GM18909 (cell line): ENCODE measurements at regions not wholly inside any gene's neighbourhood (a gene's known extent, or its start where the extent isn't known, plus 50 kb on each side); places are given as distances from the start of the nearest gene placed in this dataset.
"Not testable (repeated sequence)": the region's sequence is repeated elsewhere in the genome, so short reads cannot be mapped to it uniquely, and the experiment has no call there.

Source experiments
- ATAC-seq: cut with Tn5 transposase; IDR thresholded peaks from one replicate; pipeline ENCODE4 v1.9.1; 2021; ENCODE audit warnings: mild to moderate bottlenecking; ENCODE audit not compliant: unreplicated experiment, poor library complexity

DNA sequence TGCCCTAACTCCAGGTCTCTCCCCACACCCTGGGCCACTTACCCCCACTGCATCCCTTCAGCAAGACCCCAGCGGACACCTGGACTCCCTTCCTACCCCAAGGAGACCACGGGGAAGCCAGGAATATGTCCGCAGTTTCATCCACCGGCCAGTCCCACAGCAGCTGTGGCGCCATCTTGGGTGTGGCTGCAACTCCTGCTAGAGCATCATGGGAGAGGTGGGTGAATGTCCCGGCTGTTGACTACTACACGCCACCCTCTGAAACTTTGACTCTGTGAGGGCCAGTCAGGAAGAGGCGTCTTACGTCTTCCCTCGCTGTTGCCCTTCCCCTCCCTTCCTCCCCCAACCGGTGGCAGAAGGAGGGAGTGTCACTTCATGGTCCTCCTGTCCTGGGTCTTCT, 238.3 kb upstream of the RNF32 start:
- no peak for ATAC-seq

DNA sequence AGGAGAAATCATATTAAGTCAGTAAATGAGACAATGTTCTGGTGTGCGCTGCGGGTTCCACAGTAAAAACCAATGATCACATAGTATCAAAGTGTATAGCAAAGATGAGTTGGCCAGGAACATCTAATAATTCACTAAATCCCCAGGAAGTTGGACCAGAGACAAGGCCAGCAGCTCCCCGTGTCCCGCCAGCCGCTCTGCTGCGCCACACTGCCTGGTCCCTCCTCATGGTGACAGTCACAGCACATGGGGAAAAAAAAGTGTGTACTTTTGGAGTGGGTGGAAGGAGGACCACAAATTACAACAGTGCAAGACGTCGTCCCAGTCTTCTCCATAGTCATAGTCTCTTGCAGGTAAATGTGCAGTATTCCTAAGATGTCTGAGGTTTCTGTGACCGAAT, 239.0 kb upstream of the RNF32 start:
- no peak for ATAC-seq

DNA sequence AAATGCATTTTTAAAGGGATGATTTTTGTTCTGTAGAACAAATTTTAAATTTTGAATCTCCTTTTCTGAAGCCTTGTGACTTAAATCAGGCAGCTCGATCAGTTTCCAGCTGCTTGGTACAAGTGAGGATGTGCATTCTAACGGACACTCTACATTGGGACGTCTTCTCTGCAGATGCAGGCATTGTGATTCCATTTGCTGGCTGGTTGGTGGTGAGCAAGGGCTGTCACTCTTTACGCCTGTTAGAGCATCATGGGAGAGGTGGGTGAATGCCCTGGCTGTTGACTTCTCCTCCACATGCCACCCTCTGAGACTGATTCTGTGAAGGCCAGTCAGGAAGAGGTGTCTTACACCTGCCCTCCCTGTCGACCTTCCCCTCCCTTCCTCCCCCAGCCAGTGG, 240.5 kb upstream of the RNF32 start:
- no peak for ATAC-seq

DNA sequence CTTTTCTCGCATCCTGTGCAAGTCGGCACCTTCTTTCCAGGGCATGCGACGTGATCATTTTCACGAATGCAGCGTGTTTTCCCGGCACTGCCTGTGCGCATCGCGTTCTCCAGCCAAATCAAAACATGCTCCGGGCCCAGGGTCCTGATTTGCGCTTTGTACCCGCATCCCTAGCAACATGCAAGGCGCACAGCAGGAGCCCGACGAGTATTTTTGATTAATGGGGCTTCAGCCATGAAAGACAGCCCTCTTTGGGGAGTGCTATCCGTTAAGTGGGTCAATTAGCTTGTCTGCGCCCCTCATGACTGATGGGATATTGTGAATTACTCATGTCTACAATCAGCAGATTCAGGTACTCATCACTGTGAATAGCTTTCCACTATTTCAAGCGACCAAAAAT, 243.3 kb upstream of the RNF32 start:
- ATAC-seq, result no peak

DNA sequence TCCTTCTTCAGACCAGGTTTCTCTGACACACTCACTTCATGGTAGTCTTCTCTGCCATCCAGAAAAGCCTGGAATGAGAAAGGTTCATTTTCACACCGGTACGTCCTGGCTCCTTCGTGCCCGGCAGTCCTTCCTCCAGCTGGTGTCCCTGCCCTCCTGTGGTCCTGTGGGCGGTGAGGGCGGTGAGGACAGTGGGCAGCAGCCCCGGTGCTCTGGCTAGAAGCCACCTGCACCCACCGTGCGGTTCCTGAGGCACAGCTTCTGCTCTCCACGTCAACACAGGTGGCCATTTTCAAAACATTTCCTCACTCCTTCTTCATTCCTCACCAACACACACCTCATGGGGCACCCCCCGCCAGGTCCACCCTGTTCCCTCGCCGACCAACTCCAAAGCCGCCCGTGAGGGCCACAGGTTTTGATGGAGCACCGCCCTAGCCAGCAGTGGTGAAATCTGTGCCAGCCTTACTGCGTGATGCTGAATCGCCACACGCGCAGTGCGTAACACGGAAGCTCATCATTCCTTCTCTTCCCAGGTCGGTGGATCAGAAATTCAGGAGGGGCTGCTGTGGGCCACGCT, 251.4 kb upstream of the RNF32 start:
- ATAC-seq, result no peak

DNA sequence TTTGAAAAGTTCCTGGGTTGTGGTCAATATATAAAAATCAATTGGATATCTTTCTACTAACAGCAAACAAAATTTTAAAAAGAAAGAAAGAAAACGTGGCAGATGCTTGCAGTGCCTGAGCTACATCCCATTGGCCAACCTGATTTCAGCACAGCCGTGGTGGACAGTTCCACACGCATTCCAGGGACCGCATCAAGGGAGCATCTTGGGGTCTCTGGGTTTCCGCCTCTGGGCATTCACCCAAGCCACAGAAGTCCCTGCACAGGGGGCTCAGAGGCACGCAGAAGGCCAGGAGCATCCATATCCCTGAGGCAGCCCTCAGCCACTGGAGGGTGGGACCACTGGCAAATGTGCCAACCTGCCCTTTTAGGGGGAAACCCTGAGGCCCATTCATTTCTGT, 254.5 kb upstream of the RNF32 start:
- ATAC-seq, result no peak

DNA sequence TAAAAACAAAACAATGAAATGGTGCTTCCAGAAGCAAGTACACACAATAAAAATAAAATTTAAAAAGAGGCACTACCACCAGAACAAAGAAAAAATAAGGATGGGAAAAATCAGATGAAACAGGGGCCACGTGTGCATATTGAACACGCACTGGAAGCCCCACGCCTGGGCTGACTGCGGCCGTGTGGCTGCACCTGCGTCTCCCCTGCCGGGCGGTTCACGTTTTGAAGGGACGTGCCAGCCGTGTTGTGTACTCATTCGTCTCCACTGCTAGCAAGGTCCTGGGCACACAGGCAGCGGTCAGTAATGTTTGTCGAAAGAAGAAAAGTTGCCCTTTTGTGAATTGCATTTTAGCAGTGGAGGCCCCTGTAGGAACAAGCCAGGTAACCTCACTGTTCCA, 255.9 kb upstream of the RNF32 start:
- no peak for ATAC-seq

DNA sequence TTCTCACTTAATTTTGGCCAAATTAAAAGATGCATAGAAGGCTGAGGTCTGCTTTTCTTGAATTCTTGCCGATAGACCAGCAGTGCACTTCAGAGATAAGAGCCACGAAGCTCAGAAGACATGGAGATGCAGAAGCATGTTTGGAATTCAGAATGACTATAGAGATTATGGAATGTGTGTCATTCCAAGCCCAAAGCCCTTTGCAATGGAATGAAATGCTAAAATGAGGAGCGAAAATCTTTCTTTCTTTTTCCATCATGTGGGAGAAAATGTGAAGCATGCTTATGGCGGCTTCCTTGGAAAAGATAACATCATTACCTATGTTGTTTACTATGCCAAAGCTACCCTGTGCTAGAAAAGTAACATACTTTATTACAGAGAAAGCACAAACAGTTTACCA, 257.0 kb upstream of the RNF32 start:
- ATAC-seq, result no peak

DNA sequence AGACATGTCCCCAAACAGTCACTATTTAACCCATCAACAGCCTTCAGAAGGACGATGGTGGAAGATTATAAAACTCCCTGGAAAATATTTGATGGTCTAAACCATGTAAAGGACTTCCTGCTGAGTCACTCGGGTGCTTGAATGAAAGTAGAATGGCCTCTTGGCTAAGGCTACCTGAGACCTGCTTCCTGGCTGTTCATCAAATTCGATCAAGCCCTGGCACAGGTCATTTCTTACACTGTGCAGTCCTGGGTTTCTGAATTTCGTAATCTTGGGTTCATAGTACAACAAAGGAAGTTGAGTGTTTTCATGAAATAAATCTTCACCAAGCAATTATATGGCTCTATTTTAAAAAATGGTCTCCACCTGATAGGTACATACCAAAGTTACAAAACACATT, 260.3 kb upstream of the RNF32 start:
- no peak for ATAC-seq

DNA sequence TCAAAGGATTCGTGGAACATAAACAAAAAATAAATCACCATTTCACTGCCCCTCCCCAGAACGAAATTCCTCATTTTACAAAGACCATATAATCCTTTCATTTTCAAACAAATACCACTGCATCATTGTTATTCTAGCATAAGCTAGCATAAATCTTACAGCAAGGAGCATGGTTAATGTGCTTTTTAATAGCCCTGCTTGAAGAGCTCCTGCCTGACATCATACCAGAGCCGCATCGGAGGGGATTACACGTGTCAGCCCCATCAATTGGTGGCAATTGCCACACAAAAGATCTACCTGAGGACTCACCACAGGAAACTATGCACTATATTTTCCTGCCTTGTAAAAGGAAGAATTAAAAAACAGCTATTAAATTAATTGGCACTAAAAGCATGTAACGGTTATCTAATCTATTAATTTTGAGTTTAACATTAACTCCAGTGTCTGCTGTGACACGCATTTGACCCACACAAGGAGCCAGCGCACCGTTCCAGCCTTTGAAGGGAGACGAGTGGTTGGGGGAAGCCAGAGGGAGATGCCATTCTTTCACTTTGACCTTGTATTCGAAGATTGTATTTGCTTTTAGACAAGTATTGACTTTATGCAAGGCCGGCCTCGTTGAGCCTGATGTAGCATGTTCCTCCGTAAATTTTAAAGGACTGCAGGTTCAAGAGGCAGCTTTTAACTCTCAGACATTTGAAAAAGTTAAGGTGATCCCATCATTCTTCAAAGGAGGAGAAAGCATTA, 261.1 kb upstream of the RNF32 start:
- no peak for ATAC-seq

DNA sequence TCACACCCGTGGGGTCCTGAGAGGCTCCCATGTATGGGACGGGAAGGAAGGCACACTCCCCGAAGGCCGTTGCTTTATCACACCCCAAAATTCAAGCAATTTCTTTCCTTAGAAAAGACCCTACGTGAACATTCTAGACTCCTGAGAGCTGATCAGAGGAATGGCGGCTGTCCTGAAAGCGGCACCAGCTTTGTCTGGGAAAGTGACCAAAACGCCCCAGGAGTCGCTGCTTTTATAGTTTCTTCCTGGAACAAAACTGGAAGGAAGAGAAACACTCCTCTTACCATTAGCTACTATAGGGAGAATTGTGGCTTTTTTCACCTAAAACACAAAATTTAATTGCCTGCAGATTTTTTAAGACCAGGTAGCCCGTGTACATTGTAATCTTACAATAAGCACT, 261.8 kb upstream of the RNF32 start:
- ATAC-seq, result no peak

DNA sequence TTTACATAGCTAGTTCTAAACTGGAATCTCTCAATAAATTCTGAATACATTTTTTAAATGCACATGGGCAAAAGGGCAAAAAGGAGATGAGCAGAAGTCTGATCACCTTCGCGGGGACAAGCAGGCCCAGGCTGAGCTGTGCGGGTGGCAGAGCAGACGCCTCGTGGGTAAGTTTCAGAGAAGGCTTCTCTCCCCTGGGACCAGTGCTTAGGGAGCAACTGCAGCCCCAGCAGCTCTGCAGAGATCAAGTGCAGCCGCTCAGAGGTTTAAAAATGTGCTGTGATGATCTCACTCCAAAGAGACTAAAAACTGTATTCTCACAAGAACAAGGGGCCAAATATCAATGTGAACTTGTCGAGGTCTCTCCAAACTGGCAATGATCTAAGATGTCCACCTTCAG, 264.3 kb upstream of the RNF32 start:
- no peak for ATAC-seq

DNA sequence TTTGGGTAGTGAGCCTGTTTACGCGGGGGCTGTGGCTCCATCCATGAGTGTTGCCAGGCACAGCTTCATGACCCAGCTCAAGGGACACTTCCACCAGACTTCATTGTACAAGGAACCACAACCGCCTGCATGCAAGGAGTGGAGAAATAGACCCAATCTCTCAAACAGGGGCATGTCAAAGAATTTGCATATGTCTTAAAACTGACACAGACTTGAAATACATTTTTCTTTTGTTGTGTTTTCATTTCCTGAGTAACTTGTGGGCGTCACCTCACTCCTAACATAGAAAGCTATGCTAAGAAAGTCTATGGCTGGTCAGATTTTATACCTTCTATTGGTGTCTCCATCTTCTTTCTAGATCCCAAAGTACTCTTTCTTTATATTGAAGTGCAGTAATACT, 266.2 kb upstream of the RNF32 start:
- no peak for ATAC-seq

DNA sequence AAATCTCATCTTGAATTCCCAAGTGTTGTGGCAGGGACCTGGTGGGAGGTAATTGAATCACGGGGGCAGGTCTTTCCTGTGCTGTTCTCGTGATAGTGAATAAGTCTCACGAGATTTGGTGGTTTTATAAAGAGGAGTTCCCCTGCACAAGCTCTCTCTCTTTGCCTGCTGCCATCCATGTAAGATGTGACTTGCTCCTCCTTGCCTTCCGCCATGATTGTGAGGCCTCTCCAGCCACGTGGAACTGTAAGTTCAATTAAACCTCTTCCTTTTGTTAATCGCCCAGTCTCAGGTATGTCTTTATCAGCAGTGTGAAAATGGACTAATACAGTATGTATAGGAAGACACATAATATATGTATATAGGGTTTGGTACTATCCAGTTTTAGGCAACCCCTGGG, 270.6 kb upstream of the RNF32 start:
- ATAC-seq, result not testable (repeated sequence)

DNA sequence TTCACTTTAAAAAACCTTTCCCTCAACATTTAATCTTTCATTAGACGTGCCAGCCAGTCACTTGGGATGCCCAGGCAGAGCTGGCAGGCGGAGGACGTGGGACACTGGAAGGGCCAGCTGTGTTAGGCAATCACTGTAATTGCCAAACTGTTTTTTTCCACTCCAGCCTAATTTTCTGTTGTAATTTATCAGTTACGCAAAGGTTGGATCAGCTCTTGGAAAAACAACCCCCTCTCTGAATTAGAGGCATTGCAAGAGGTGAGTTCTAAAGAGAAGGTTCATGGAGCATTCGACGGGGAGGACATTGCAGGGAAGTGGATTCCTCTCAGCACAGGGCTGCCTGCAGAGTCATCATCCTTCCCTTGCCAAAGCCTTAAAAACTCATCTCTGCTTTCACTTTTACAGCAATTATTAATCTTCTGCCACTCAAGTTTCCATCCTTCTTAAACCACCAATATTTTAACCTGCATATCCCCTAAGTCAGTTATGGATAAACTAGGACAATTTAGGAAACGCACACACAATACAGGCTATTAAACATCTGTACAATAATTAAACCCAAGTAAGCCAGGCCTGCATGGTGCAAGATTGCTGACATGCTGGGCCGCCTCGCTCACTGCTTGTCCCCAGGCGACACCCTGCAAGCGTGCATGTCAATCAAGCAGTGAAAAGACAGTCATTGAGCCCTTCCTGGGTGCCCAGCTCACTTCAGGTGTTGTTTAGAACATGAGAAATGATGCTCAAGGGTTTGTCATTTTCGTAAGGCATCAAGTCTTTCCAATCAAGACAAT, 272.3 kb upstream of the RNF32 start:
- ATAC-seq, result no peak

DNA sequence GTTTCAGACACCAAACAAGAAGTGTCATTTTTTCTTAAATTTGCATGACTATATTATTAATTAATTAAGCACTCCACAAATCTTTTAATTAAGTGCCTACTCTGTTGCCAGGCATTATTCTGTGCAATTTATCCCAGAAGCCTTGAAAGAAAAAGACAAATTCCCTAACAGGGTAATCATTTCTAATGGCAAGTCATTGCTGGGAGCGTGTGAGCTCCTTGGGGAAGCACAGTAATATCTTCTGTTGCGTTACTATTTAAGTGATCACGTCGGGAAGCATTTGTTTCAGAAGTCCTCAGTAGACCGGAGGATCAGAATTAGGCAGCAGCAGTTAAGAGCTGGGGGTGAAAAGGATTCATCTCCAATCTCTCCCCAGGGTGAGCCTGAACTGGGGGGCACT, 276.8 kb upstream of the RNF32 start:
- ATAC-seq, result no peak

DNA sequence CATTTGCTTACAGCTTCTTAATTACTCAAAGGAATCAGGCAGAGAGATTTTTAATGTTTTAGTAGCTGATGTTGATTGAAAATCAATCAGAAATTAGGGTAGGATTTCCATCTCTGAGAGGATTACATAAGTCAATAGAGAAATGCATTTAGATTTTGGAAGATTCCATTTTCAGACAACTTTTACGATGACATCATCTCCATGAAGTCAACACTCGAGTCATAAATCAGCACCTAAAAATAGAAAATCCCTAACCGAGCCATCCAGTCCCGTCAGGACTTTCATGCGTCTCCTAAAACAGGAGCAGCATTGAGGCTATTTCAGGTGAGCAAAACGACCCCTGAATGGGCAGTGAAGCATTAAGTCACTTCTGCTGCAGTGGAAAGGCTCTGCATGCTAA, 279.7 kb upstream of the RNF32 start:
- no peak for ATAC-seq

DNA sequence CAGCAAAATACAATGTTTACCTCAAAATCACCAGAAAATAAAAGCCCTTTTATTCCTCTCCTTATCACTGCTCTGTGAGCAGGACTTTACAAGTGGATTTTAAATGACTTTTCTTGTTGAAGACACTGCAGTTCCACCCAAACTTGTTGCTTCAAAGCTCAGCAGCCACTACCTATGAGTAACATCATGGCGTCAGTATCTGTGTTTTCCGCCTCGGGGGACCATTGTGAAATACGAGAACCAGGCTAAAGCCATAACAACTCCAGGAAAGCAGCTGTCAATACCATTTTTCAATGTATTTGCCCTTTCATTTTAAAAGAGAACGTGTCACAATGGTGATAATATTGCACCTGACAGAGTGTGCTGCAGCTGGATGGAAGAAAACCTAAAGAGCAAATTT, 284.0 kb upstream of the RNF32 start:
- ATAC-seq, result no peak

DNA sequence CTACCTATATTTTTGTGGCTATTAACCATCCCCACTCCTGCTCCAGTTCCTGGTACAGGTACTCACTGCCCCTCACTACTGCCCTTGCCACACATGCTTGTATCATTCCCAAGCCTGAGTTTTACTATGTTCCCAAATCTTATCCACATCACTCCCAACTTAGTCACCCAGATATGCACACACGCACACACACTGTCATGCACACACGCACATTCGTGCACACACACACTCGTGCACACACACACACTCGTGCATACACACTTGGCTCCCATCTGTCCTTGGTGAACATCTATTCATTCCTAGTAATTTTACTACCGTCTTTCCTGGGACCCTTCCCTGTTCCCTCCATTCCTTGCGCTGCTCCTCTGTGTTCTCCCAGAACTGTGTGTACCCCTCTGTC, 287.2 kb upstream of the RNF32 start:
- no peak for ATAC-seq

DNA sequence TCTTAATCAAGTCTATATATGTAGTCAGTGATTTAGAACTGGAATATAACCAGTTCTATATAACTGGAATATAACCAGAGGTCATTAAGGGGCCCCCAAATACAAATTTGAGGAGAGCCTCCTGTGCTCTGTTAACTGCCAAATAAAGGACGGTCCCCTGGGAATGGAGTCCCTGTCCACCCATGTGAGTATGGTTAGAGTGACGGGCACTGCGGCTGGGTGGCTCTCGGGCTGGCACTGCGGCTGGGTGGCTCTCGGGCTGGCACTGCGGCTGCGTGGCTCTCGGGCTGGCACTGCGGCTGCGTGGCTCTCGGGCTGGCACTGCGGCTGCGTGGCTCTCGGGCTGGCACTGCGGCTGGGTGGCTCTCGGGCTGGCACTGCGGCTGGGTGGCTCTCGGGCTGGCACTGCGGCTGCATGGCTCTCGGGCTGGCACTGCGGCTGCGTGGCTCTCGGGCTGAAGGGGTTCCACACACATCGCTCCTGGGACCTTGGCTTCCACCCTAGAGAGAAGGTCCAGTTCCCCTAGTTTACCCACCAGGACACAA, 292.8 kb upstream of the RNF32 start:
- ATAC-seq, result not testable (repeated sequence)

DNA sequence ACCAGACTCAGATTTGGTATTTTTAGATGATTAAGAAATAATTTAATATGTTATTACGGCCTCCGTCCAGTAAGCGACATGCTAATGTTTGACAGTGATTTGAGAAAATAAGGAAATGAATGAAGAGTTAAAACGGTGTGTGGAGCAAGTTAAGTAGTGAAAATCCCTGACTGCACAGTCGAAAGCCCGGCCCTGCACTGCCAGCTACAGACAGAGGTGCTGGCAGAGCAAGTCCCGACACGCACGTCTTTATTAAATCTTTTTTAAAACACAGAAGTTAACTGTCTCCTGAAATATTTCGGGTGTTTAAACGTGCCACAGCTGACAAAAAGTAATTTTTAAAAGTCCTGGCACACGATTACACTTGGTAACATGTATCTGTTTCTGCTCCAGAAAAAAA, 293.4 kb upstream of the RNF32 start:
- ATAC-seq, result no peak
